ENCODE measurements at regions not wholly inside any gene's neighbourhood (a gene's known extent, or its start where the extent isn't known, plus 50 kb on each side); places are given as distances from the start of the nearest gene placed in this dataset.

DNA sequence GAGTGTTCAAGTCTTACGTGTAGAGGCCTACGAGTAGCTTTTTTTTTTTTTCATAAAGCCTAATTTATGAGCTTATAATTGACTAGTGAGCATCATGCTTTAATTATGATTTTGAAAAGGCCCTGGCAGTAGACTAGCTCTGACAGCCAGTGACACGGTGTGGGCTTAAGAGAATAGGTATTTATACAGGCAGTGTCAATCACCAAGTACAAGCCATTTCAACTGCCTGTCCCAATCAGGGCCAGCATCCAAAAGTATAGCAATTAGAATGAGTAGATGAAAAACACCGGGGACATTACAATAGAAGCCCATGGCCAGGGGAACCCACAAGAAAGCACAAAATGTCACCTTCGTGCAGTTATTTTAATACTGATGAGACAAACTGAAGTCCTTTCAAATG lies 552.8 kb downstream of the CAAP1 start:
- TF ChIP-seq GATA3 (IDR thresholded peaks at IDR 0.05; ENCODE audit: low read depth, low read length) (no peak), GATA2 (IDR thresholded peaks at IDR 0.05; ENCODE audit: low read depth, low read length) (no peak)
